ENCODE measurements at regions not wholly inside any gene's neighbourhood (a gene's known extent, or its start where the extent isn't known, plus 50 kb on each side); places are given as distances from the start of the nearest gene placed in this dataset.

GRCh38 chr4:126838941-126839679 lies 793.6 kb upstream of the INTU start:
- H3K36me3 ChIP-seq (ENCODE audit: control insufficient read depth in 2 of 2, insufficient read depth in 2 of 2, low read length in 2 of 2): no peaks in the 10 kb centered on the region
- no peak overlapping the region for H3K27ac ChIP-seq (ENCODE audit: low read depth in 2 of 2, low read length in 2 of 2)
- no peak overlapping the region for H3K9ac ChIP-seq (ENCODE audit: low read depth in 1 of 2, low read length in 2 of 2)
- H3K27me3 ChIP-seq (ENCODE audit: control insufficient read depth in 2 of 2, insufficient read depth in 2 of 2, low read length in 2 of 2): no peaks in the 10 kb centered on the region
- no peak overlapping the region for H3K4me3 ChIP-seq (ENCODE audit: low read length in 2 of 2)
- no peaks in the 10 kb centered on the region for H3K4me1 ChIP-seq (ENCODE audit: control insufficient read depth in 2 of 2, insufficient read depth in 2 of 2, low read length in 2 of 2)
- peaks cover 2 to 5% of the 10 kb centered on the region in 2 donors for H3K9me3 ChIP-seq (ENCODE audit: control insufficient read depth in 2 of 2, low read length in 2 of 2)

GRCh38 chr4:126843492-126844067 lies 789.2 kb upstream of the INTU start:
- Histone ChIP-seq H3K9me3 (ENCODE audit: control insufficient read depth in 2 of 2, low read length in 2 of 2) (peaks cover 0 to 2% of the 10 kb centered on the region in 2 donors), H3K36me3 (ENCODE audit: control insufficient read depth in 2 of 2, insufficient read depth in 2 of 2, low read length in 2 of 2) (no peaks in the 10 kb centered on the region), H3K4me1 (ENCODE audit: control insufficient read depth in 2 of 2, insufficient read depth in 2 of 2, low read length in 2 of 2) (no peaks in the 10 kb centered on the region), H3K27me3 (ENCODE audit: control insufficient read depth in 2 of 2, insufficient read depth in 2 of 2, low read length in 2 of 2) (no peaks in the 10 kb centered on the region), H3K9ac (ENCODE audit: low read depth in 1 of 2, low read length in 2 of 2) (no peak overlapping the region), H3K4me3 (ENCODE audit: low read length in 2 of 2) (no peak overlapping the region), H3K27ac (ENCODE audit: low read depth in 2 of 2, low read length in 2 of 2) (no peak overlapping the region)

- Histone ChIP-seq H3K9ac (ENCODE audit: low read depth in 1 of 2, low read length in 2 of 2) (no peak overlapping the region), H3K9me3 (ENCODE audit: control insufficient read depth in 2 of 2, low read length in 2 of 2) (no peaks in the 10 kb centered on the region), H3K4me3 (ENCODE audit: low read length in 2 of 2) (no peak overlapping the region), H3K27ac (ENCODE audit: low read depth in 2 of 2, low read length in 2 of 2) (no peak overlapping the region), H3K4me1 (ENCODE audit: control insufficient read depth in 2 of 2, insufficient read depth in 2 of 2, low read length in 2 of 2) (no peaks in the 10 kb centered on the region), H3K27me3 (ENCODE audit: control insufficient read depth in 2 of 2, insufficient read depth in 2 of 2, low read length in 2 of 2) (no peaks in the 10 kb centered on the region), H3K36me3 (ENCODE audit: control insufficient read depth in 2 of 2, insufficient read depth in 2 of 2, low read length in 2 of 2) (no peaks in the 10 kb centered on the region)
Measured at GRCh38 chr4:126850286-126850685, 782.5 kb upstream of the INTU start.

GRCh38 chr4:126851391-126851790 lies 781.4 kb upstream of the INTU start:
- no peaks in the 10 kb centered on the region for H3K4me1 ChIP-seq (ENCODE audit: control insufficient read depth in 2 of 2, insufficient read depth in 2 of 2, low read length in 2 of 2)

GRCh38 chr4:126853715-126854114 lies 779.0 kb upstream of the INTU start:
- no peaks in the 10 kb centered on the region for H3K27me3 ChIP-seq (ENCODE audit: control insufficient read depth in 2 of 2, insufficient read depth in 2 of 2, low read length in 2 of 2)
- no peaks in the 10 kb centered on the region for H3K4me1 ChIP-seq (ENCODE audit: control insufficient read depth in 2 of 2, insufficient read depth in 2 of 2, low read length in 2 of 2)
- H3K36me3 ChIP-seq (ENCODE audit: control insufficient read depth in 2 of 2, insufficient read depth in 2 of 2, low read length in 2 of 2): no peaks in the 10 kb centered on the region
- H3K9me3 ChIP-seq (ENCODE audit: control insufficient read depth in 2 of 2, low read length in 2 of 2): no peaks in the 10 kb centered on the region
- H3K4me3 ChIP-seq (ENCODE audit: low read length in 2 of 2): no peak overlapping the region
- H3K9ac ChIP-seq (ENCODE audit: low read depth in 1 of 2, low read length in 2 of 2): no peak overlapping the region
- H3K27ac ChIP-seq (ENCODE audit: low read depth in 2 of 2, low read length in 2 of 2): no peak overlapping the region

More at GRCh38 chr4:126851391-126851790, 781.4 kb upstream of the INTU start:
- Histone ChIP-seq H3K9ac (ENCODE audit: low read depth in 1 of 2, low read length in 2 of 2) (no peak overlapping the region), H3K36me3 (ENCODE audit: control insufficient read depth in 2 of 2, insufficient read depth in 2 of 2, low read length in 2 of 2) (no peaks in the 10 kb centered on the region), H3K4me3 (ENCODE audit: low read length in 2 of 2) (no peak overlapping the region), H3K9me3 (ENCODE audit: control insufficient read depth in 2 of 2, low read length in 2 of 2) (no peaks in the 10 kb centered on the region), H3K27me3 (ENCODE audit: control insufficient read depth in 2 of 2, insufficient read depth in 2 of 2, low read length in 2 of 2) (no peaks in the 10 kb centered on the region), H3K27ac (ENCODE audit: low read depth in 2 of 2, low read length in 2 of 2) (no peak overlapping the region)

- Histone ChIP-seq H3K27ac (ENCODE audit: low read depth in 2 of 2, low read length in 2 of 2) (no peak overlapping the region), H3K4me1 (ENCODE audit: control insufficient read depth in 2 of 2, insufficient read depth in 2 of 2, low read length in 2 of 2) (no peaks in the 10 kb centered on the region), H3K9ac (ENCODE audit: low read depth in 1 of 2, low read length in 2 of 2) (no peak overlapping the region), H3K27me3 (ENCODE audit: control insufficient read depth in 2 of 2, insufficient read depth in 2 of 2, low read length in 2 of 2) (no peaks in the 10 kb centered on the region), H3K36me3 (ENCODE audit: control insufficient read depth in 2 of 2, insufficient read depth in 2 of 2, low read length in 2 of 2) (no peaks in the 10 kb centered on the region), H3K9me3 (ENCODE audit: control insufficient read depth in 2 of 2, low read length in 2 of 2) (no peaks in the 10 kb centered on the region), H3K4me3 (ENCODE audit: low read length in 2 of 2) (no peak overlapping the region)
Measured at GRCh38 chr4:126856906-126857305, 775.9 kb upstream of the INTU start.

- H3K4me1 ChIP-seq (ENCODE audit: control insufficient read depth in 2 of 2, insufficient read depth in 2 of 2, low read length in 2 of 2): no peaks in the 10 kb centered on the region
- no peaks in the 10 kb centered on the region for H3K36me3 ChIP-seq (ENCODE audit: control insufficient read depth in 2 of 2, insufficient read depth in 2 of 2, low read length in 2 of 2)
- H3K9ac ChIP-seq (ENCODE audit: low read depth in 1 of 2, low read length in 2 of 2): no peak overlapping the region
- H3K4me3 ChIP-seq (ENCODE audit: low read length in 2 of 2): no peak overlapping the region
- H3K9me3 ChIP-seq (ENCODE audit: control insufficient read depth in 2 of 2, low read length in 2 of 2): no peaks in the 10 kb centered on the region
- H3K27me3 ChIP-seq (ENCODE audit: control insufficient read depth in 2 of 2, insufficient read depth in 2 of 2, low read length in 2 of 2): no peaks in the 10 kb centered on the region
- H3K27ac ChIP-seq (ENCODE audit: low read depth in 2 of 2, low read length in 2 of 2): no peak overlapping the region
Measured at GRCh38 chr4:126859314-126859713, 773.4 kb upstream of the INTU start.

GRCh38 chr4:126859872-126860271 lies 772.9 kb upstream of the INTU start:
- Histone ChIP-seq H3K27me3 (ENCODE audit: control insufficient read depth in 2 of 2, insufficient read depth in 2 of 2, low read length in 2 of 2) (no peaks in the 10 kb centered on the region), H3K4me3 (ENCODE audit: low read length in 2 of 2) (no peak overlapping the region), H3K9me3 (ENCODE audit: control insufficient read depth in 2 of 2, low read length in 2 of 2) (no peaks in the 10 kb centered on the region), H3K36me3 (ENCODE audit: control insufficient read depth in 2 of 2, insufficient read depth in 2 of 2, low read length in 2 of 2) (no peaks in the 10 kb centered on the region), H3K9ac (ENCODE audit: low read depth in 1 of 2, low read length in 2 of 2) (no peak overlapping the region), H3K4me1 (ENCODE audit: control insufficient read depth in 2 of 2, insufficient read depth in 2 of 2, low read length in 2 of 2) (no peaks in the 10 kb centered on the region), H3K27ac (ENCODE audit: low read depth in 2 of 2, low read length in 2 of 2) (no peak overlapping the region)

GRCh38 chr4:126860308-126860707 lies 772.4 kb upstream of the INTU start:
- H3K27me3 ChIP-seq (ENCODE audit: control insufficient read depth in 2 of 2, insufficient read depth in 2 of 2, low read length in 2 of 2): no peaks in the 10 kb centered on the region
- no peak overlapping the region for H3K27ac ChIP-seq (ENCODE audit: low read depth in 2 of 2, low read length in 2 of 2)
- no peaks in the 10 kb centered on the region for H3K4me1 ChIP-seq (ENCODE audit: control insufficient read depth in 2 of 2, insufficient read depth in 2 of 2, low read length in 2 of 2)
- no peaks in the 10 kb centered on the region for H3K9me3 ChIP-seq (ENCODE audit: control insufficient read depth in 2 of 2, low read length in 2 of 2)
- no peak overlapping the region for H3K4me3 ChIP-seq (ENCODE audit: low read length in 2 of 2)
- no peaks in the 10 kb centered on the region for H3K36me3 ChIP-seq (ENCODE audit: control insufficient read depth in 2 of 2, insufficient read depth in 2 of 2, low read length in 2 of 2)
- H3K9ac ChIP-seq (ENCODE audit: low read depth in 1 of 2, low read length in 2 of 2): no peak overlapping the region

- Histone ChIP-seq H3K9me3 (ENCODE audit: control insufficient read depth in 2 of 2, low read length in 2 of 2) (no peaks in the 10 kb centered on the region), H3K4me1 (ENCODE audit: control insufficient read depth in 2 of 2, insufficient read depth in 2 of 2, low read length in 2 of 2) (no peaks in the 10 kb centered on the region), H3K27me3 (ENCODE audit: control insufficient read depth in 2 of 2, insufficient read depth in 2 of 2, low read length in 2 of 2) (no peaks in the 10 kb centered on the region), H3K4me3 (ENCODE audit: low read length in 2 of 2) (no peak overlapping the region), H3K36me3 (ENCODE audit: control insufficient read depth in 2 of 2, insufficient read depth in 2 of 2, low read length in 2 of 2) (no peaks in the 10 kb centered on the region), H3K27ac (ENCODE audit: low read depth in 2 of 2, low read length in 2 of 2) (no peak overlapping the region), H3K9ac (ENCODE audit: low read depth in 1 of 2, low read length in 2 of 2) (no peak overlapping the region)
Measured at GRCh38 chr4:126869967-126870366, 762.8 kb upstream of the INTU start.

Measured in mucosa of rectum (tissue), 2 donors.